Fibroblast of the conjunctiva (primary cell): ENCODE measurements at regions not wholly inside any gene's neighbourhood (a gene's known extent, or its start where the extent isn't known, plus 50 kb on each side); places are given as distances from the start of the nearest gene placed in this dataset.
A peak's percentile ranks its signal among the peaks of the same experiment; 100 is the strongest.

ENCODE experiments used
- DNase-seq: peaks from one replicate; pipeline ENCODE4 v3.0.0-alpha.2; 2010; ENCODE audit warnings: low read depth

- DNase-seq = no peak
Measured at GRCh38 chr1:225707824-225708223, 54.9 kb upstream of the ENAH start.

GRCh38 chr1:225709101-225709500, 56.2 kb upstream of the ENAH start:
- no peak for DNase-seq

GRCh38 chr1:225710804-225711203, 57.9 kb upstream of the ENAH start:
- peak; percentile 37 for DNase-seq

- DNase-seq = no peak
Measured at GRCh38 chr1:225711236-225711937, 58.5 kb upstream of the ENAH start.

GRCh38 chr1:225712391-225712790, 59.5 kb upstream of the ENAH start:
- DNase-seq = no peak

GRCh38 chr1:225713281-225713680, 60.4 kb upstream of the ENAH start:
- no peak for DNase-seq

GRCh38 chr1:225720937-225721336, 56.7 kb upstream of the SRP9 start:
- DNase-seq = no peak

GRCh38 chr1:225724251-225724650, 53.4 kb upstream of the SRP9 start:
- DNase-seq = no peak
